ENCODE measurements at regions not wholly inside any gene's neighbourhood (a gene's known extent, or its start where the extent isn't known, plus 50 kb on each side); places are given as distances from the start of the nearest gene placed in this dataset.

- no peaks in the 10 kb centered on the region for H3K9me3 ChIP-seq (replicated peaks in 1 of 2; ENCODE audit: control insufficient read depth in 1 of 2, insufficient read depth in 1 of 2, low read length in 2 of 2)
- H3K27ac ChIP-seq (ENCODE audit: low read depth in 1 of 2, low read length in 2 of 2): peak overlapping the region in 1 of 2 donors; percentile 44
- no CpG with 5 or more reads among the region's 4 CpGs for WGBS (ENCODE audit: insufficient coverage)
- H3K9ac ChIP-seq (ENCODE audit: insufficient read depth, low read length, poor library complexity, severe bottlenecking): no peak overlapping the region
- H3K27me3 ChIP-seq (ENCODE audit: control insufficient read depth in 2 of 2, insufficient read depth in 2 of 2, low read length in 2 of 2): peaks cover 0 to 33% of the 10 kb centered on the region in 2 donors
- Mint-ChIP-seq H3K27me3 (ENCODE audit: low read depth in 3 of 3) (peaks cover 0 to 22% (median 0%) of the 10 kb centered on the region in 3 donors), H3K9me3 (peaks cover 0 to 2% (median 0%) of the 10 kb centered on the region in 7 donors), H3K4me1 (peaks cover 77% of the 10 kb centered on the region), H3K4me3 (no peak overlapping the region), H3K27ac (peak overlapping the region; percentile 16 to 76 (median 57)), H3K36me3 (peaks cover 7 to 9% of the 10 kb centered on the region in 2 donors)
- intact Hi-C loops (cut with micrococcal nuclease): no loop called here
- peaks cover 74% of the 10 kb centered on the region for H3K79me2 ChIP-seq (ENCODE audit: insufficient read depth, low read length)
- no peaks in the 10 kb centered on the region for H4K20me1 ChIP-seq (ENCODE audit: insufficient read depth, low read length)
- H3K4me2 ChIP-seq (replicated peaks; ENCODE audit: extremely low read depth, low read length, poor library complexity, severe bottlenecking): no peak overlapping the region
- H3K36me3 ChIP-seq (replicated peaks in 1 of 2; ENCODE audit: control insufficient read depth in 1 of 2, insufficient read depth in 2 of 2, low read length in 2 of 2): no peaks in the 10 kb centered on the region
- no peak overlapping the region for H3K4me3 ChIP-seq (replicated peaks in 1 of 3; ENCODE audit: low read depth in 2 of 3, low read length in 3 of 3)
- no peak for DNase-seq
- H2AFZ ChIP-seq (ENCODE audit: insufficient read depth, low read depth, low read length, poor library complexity, severe bottlenecking): no peak overlapping the region
- TF ChIP-seq CTCF (IDR thresholded peaks at IDR 0.05): no peak
- H3K4me1 ChIP-seq (ENCODE audit: control insufficient read depth in 1 of 2, insufficient read depth in 2 of 2, low read length in 2 of 2): peaks cover 71 to 80% of the 10 kb centered on the region in 2 donors
These were observed 561.2 kb upstream of the DIPK2B start for GRCh38 chrX:45761920-45762319.

GRCh38 chrX:45760187-45760742 is 559.6 kb upstream of the DIPK2B start:
- Mint-ChIP-seq H3K27ac (peak overlapping the region in 6 of 7 donors; percentile 6 to 83 (median 50)), H3K36me3 (peaks cover 9% of the 10 kb centered on the region in 2 donors), H3K27me3 (ENCODE audit: low read depth in 3 of 3) (peaks cover 0 to 15% (median 0%) of the 10 kb centered on the region in 3 donors), H3K9me3 (peaks cover 0 to 2% (median 0%) of the 10 kb centered on the region in 7 donors), H3K4me3 (no peak overlapping the region), H3K4me1 (peaks cover 76% of the 10 kb centered on the region)
- no peak overlapping the region for H3K4me3 ChIP-seq (replicated peaks in 1 of 3; ENCODE audit: low read depth in 2 of 3, low read length in 3 of 3)
- H3K36me3 ChIP-seq (replicated peaks in 1 of 2; ENCODE audit: control insufficient read depth in 1 of 2, insufficient read depth in 2 of 2, low read length in 2 of 2): no peaks in the 10 kb centered on the region
- no peaks in the 10 kb centered on the region for H4K20me1 ChIP-seq (ENCODE audit: insufficient read depth, low read length)
- H2AFZ ChIP-seq (ENCODE audit: insufficient read depth, low read depth, low read length, poor library complexity, severe bottlenecking): no peak overlapping the region
- peaks cover 0 to 19% of the 10 kb centered on the region in 2 donors for H3K27me3 ChIP-seq (ENCODE audit: control insufficient read depth in 2 of 2, insufficient read depth in 2 of 2, low read length in 2 of 2)
- TF ChIP-seq CTCF (IDR thresholded peaks at IDR 0.05): no peak
- 25% methylated on average over 2 of the region's 10 CpGs for WGBS (ENCODE audit: insufficient coverage)
- H3K27ac ChIP-seq (ENCODE audit: low read depth in 1 of 2, low read length in 2 of 2): no peak overlapping the region
- no peak overlapping the region for H3K9ac ChIP-seq (ENCODE audit: insufficient read depth, low read length, poor library complexity, severe bottlenecking)
- peak overlapping the region; percentile 20 for H3K4me2 ChIP-seq (replicated peaks; ENCODE audit: extremely low read depth, low read length, poor library complexity, severe bottlenecking)
- H3K79me2 ChIP-seq (ENCODE audit: insufficient read depth, low read length): peaks cover 73% of the 10 kb centered on the region
- no peaks in the 10 kb centered on the region for H3K9me3 ChIP-seq (replicated peaks in 1 of 2; ENCODE audit: control insufficient read depth in 1 of 2, insufficient read depth in 1 of 2, low read length in 2 of 2)
- no peak for DNase-seq
- peaks cover 73 to 86% of the 10 kb centered on the region in 2 donors for H3K4me1 ChIP-seq (ENCODE audit: control insufficient read depth in 1 of 2, insufficient read depth in 2 of 2, low read length in 2 of 2)
- intact Hi-C loops (cut with micrococcal nuclease): no loop called here
